HG03045 (cell line): ENCODE measurements at regions not wholly inside any gene's neighbourhood (a gene's known extent, or its start where the extent isn't known, plus 50 kb on each side); places are given as distances from the start of the nearest gene placed in this dataset.
"Not testable (repeated sequence)": the region's sequence is repeated elsewhere in the genome, so short reads cannot be mapped to it uniquely, and the experiment has no call there.

ENCODE experiments used
- ATAC-seq: cut with Tn5 transposase; IDR thresholded peaks from one replicate; pipeline ENCODE4 v1.9.1; 2021; ENCODE audit warnings: mild to moderate bottlenecking, moderate library complexity; ENCODE audit not compliant: unreplicated experiment

GRCh38 chr12:127035011-127035879 lies 1231.7 kb upstream of the TMEM132C start:
- ATAC-seq: no peak

DNA sequence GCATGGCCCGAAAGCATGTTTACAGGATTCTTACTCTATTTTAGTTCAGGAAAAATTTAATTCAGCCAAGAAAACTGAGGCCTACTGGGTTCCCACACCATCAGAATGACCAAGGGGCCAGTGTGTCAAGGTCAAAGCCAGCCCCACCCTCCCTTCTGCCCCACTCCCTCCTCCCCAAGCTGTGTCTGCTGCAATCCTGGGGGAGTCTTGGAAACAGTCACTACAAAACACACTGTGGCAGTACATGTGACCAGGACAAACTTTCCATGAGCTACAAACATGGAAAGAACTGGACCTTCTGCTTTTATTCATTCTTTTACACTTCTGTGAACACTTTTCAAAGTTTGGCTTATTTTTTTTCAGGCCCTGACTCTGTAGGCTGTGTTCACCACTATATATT lies 1228.8 kb upstream of the TMEM132C start:
- no peak for ATAC-seq

- no peak for ATAC-seq
Measured at GRCh38 chr12:127038761-127039160, 1228.2 kb upstream of the TMEM132C start.

- ATAC-seq: peak; percentile 97
Measured at GRCh38 chr12:127041985-127042625, 1224.9 kb upstream of the TMEM132C start.

DNA sequence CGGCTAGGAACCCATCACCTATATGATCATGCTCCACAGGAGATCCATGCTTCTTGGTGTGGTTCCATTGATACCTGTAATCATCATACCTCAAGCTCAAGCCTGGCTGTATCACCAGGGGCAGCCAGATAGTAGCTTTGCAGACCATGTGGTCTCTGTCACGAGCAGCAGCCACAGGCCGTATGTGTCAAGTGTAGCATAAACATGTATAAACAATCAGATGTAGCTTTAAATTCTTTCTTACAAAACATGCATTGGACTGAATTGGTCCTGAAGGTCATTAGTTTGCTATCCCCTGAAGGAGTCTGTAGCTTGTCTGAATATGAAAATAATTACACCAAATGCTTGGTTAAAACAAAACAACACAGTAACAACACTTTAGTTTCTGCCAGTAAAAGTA lies 1223.2 kb upstream of the TMEM132C start:
- ATAC-seq: no peak

DNA sequence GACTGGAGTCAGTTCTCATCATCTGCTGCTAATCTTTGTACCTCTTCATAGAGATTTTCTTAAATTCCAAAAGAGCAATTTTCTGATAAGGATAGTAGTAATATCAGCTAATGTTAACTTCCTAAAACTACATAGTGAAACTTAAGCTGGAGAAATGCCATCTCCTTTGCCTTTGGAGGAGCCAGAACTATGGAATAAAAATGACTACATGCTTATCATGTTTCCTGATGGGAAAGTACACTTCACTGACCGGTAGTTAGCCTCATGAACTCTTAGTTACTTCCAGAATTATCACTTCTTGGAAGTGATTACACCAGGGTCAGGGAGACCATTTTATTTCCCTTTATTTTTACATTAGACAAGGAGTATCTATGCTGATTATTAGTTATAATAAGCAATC lies 1222.1 kb upstream of the TMEM132C start:
- ATAC-seq: no peak

DNA sequence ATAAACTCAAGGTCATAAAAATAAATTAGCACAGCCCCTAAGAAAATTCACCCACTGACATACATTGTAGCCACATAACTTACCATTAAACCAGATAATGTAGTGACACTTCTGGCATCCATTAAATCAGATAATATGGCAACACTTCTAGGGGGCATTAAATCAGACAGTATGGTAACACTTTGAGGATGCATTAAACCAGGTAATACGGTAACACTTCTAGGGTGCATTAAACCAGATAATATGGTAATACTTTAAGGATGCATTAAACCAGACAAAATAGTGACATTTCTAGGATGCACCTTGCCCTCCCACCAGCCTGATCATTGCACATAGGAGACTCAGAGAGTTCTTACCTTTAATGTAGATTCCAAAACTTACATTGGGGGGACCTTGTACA lies 1220.5 kb upstream of the TMEM132C start:
- ATAC-seq: no peak

- ATAC-seq: no peak
Measured at GRCh38 chr12:127048057-127048456, 1218.9 kb upstream of the TMEM132C start.

GRCh38 chr12:127048525-127048924 lies 1218.4 kb upstream of the TMEM132C start:
- ATAC-seq: not testable (repeated sequence)

DNA sequence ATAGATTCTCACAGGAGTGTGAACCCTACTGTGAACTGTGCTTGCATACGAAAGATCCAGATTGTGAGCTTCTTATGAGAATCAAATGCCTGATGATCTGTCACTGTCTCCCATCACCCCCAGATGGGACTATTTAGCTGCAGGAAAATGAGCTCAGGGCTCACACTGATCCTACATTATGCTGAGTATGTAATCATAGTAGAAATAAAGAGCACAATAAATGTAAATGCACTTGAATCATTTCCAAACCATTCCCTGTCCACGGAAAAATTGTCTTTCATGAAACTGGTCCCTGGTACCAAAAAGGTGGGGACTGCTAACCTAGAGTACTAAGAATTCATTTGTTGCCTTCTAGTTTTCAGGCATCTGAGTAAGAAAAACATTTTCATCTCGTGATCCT lies 1215.8 kb upstream of the TMEM132C start:
- ATAC-seq: no peak

DNA sequence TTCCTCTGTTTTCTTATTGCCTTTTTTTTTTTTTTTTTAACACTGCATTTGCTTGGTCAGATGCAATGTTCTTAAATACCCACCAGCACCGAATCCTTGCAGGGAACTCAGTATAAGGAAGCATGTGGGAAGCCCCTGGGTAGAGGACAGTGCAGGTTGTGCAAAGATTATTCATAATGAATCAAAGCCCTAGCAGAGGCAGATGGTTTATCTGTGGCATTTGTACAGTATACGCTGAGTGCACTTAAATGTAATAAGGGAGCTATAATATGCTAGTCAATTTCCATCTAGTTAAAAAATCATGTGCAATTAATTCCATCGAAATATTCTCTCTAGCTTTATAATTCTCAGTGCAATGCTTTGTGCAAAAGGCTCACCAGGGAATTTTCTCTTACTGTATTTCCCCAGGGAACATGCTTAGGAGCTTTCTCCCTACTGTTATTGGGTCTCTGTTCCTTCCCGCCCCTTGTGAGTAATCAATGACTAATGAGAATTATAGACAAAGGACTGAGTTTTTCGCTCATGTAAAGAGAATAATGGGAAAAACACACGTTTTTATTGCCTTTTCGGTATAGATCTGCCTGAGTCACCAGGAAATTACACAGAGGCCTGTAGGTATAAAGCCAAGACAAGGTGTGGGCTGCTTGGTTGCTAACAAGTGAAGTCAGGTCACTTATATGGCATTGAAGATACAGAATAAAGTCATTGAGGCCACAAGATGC lies 1214.3 kb upstream of the TMEM132C start:
- no peak for ATAC-seq

DNA sequence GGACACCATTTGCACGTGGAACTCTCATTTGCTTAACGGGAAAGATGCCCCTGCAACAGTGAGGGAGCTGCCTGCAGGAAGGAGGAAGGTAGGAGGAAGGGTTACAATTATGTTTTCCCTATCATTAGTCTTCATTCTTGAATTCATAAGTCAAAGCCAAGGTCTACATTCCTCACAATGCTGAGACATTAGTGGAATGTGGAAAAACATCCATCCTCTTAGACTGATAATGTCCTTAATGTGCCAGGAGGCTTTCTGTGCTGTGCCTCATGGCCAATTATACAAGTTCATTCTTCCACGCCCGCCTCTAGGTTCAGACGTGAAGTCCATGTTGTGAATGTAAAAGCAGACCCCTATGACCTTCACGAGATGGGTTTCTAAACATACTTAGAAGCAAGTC lies 1212.4 kb upstream of the TMEM132C start:
- ATAC-seq: no peak

GRCh38 chr12:127060310-127060847 lies 1206.6 kb upstream of the TMEM132C start:
- no peak for ATAC-seq

GRCh38 chr12:127060933-127061332 lies 1206.0 kb upstream of the TMEM132C start:
- no peak for ATAC-seq

- no peak for ATAC-seq
Measured at GRCh38 chr12:127063339-127064072, 1203.5 kb upstream of the TMEM132C start.

DNA sequence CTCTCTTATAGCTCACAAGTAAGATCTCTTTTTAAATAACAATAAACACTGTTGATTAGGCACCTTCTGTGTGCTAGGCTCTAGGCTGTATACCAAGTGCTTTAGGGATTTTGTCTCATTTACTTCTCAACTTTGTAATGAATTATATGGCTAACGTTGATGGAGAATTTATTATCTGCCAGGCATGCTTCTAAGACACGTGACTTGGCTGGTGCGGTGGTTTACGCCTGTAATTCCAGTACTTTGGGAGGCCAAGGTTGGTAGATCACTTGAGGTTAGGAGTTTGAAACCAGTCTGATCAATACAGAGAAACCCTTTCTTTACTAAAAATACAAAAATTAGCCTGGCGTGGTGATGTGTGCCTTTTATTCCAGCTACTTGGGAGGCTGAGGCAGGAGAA lies 1202.8 kb upstream of the TMEM132C start:
- ATAC-seq: no peak

GRCh38 chr12:127065595-127065994 lies 1201.4 kb upstream of the TMEM132C start:
- ATAC-seq: no peak

GRCh38 chr12:127070515-127071157 lies 1196.3 kb upstream of the TMEM132C start:
- no peak for ATAC-seq

- ATAC-seq: no peak
Measured at GRCh38 chr12:127074161-127074560, 1192.8 kb upstream of the TMEM132C start.

GRCh38 chr12:127075981-127076380 lies 1191.0 kb upstream of the TMEM132C start:
- no peak for ATAC-seq
